GM21619 (cell line): ENCODE measurements at regions not wholly inside any gene's neighbourhood (a gene's known extent, or its start where the extent isn't known, plus 50 kb on each side); places are given as distances from the start of the nearest gene placed in this dataset.

Experiments
- ATAC-seq: cut with Tn5 transposase; IDR thresholded peaks from one replicate; pipeline ENCODE4 v1.9.1; 2021; ENCODE audit not compliant: unreplicated experiment

DNA sequence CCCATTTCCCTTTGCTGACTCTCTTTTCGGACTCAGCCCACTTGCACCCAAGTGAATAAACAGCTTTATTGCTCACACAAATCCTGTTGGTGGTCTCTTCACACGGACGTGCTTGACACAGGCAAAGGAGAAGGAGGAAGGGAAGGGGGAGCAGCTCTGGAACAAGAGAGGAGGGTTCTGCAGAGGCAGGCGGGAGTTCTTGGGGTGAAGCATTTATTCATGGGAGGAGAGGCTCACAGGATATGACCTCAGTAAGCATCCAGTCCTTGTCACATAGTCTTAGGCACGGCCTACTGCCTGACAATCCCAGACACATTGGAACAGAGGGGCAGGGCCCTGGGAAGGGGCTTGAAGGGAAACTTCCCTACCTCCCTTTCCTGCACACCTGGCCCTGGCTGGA is 171.7 kb upstream of the HS6ST1 start:
- ATAC-seq, result no peak

DNA sequence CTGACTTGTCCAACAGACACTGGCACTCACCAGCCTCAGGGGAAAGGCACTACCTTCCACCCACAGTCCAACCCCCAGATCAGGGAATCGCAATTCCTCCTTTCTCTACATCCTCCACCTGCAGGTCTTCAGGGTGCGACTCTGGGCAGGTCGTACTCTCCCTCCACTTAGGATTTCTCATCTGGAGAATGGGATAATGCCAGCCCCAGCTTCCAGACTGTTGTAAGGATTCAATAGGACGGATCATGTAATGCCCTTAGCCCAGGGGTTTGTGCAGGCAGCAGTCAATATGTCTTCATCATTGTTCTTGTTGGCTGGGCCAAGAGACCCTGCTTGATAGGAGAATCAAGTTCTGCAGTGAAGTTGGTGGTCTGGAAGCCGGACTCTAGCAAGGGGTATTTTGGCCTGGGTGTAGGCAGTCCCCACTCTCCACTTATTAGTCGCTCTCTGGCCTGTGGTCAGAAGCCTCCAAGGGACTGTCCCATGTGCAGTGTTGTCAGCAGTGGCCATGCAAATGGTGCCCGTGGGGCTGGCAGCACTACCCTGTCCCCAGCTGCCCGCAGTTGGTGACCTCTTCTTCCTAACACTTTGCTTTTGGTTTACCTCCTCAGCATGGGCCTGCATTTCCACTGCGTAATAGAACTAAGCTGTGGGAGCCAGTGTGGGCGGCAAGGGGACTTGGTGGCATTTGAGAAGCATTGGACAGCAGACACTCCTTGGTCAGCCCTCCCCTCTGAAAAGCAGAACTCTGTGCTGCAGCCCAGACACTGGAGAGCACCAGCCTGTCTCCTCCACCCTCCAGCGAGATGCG is 172.4 kb upstream of the HS6ST1 start:
- no peak for ATAC-seq

DNA sequence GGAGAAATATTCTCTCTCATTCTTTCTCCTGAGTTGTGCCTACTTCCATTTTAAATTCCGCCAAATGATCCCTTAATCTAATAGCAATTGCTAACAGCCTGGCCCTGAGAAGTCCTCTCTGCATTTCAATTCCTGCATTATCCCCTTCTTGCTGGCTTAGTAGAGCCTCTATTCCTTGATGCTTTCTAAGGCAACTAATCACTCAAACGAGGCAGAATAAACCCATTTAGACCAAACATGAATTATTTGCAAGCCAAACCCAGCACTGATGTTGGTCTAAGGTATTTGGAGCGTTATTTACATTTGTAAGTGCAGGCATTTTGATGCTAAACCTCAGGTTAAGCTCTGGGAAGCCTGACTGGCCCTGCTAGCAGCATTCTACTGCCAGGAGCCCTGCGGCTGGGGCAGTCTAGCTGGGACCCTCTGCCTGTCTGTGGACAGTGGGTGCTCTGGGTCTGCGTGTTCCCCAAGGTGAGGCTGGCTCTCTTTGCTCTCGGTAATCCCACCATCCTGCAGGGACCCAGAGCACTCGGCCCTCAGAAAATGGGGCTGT is 173.1 kb upstream of the HS6ST1 start:
- ATAC-seq, result no peak

DNA sequence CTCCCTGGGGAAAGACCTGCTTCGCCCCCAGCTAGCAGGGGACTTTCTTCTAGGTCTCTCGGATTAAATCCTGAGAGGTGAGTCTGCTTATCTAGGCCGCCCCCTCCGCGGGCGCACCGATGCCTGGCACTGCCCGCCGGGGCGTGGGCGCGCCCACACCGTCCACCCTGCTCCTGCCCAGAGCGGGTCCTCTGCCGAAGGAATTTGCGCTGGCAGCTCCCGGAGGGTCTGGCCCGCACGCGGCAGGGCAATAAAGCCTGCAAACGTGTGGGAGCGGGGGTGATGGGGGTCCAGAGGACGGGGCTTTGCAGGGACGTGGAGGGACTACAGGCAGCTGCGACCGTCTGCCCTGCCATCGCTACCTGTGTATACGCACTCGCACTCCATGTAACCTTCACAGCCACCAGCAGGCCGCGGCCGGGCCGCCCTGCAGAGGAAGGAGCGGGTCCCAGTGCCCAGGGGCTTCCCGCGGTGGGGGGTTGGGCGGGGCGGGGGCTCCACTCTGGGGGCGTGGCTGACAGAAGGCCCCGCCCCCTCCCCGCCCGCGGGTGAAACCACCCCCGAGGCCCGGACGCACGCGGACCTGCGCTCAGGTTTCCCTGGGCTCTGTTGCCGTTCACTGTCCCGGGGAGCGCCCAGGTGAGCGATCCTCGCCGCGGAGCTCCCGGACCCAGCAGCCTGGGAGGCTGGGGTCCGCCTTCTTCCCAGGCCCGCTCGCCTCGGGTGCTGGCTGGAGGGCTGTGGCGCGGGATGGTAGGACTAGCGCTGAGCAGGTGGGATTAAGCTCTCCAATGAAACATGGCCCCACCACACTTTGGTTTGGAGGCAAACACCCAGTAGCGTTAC is 174.5 kb upstream of the HS6ST1 start:
- ATAC-seq, result no peak

DNA sequence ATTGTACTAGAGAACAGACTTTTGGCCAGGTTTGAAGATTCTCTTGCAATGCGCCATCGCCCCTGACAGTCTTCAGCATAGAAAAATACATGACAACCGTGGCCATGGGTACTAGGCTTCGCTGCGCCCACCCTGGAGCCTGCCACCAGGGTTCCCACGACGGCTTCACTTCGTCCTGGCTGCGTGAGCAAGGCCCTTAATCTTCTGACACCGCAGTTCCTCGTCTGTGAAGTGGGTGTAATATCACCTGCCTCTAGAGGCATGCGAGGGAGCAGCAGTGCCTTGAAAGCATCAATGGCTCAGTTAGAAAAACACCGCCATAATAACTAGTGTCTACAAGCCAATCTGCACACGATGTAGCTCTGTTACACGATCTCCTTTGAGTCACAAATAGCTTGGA is 175.2 kb upstream of the HS6ST1 start:
- no peak for ATAC-seq

DNA sequence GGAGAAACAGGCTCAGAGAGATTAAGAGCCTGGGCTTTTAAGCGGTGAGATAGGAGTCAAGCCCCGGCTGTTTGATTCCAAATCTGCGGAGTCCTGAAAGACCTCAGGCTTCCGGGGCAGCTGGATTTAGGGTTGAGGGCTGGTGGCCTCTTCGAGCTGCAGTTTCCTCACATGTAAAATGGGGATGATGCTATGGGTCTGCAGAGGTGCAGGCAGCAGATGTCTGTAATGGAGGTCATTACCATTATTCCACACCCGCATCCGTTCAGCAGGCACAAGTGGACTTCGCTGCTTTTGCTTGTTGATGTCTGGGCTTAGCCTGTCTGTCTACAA is 175.6 kb upstream of the HS6ST1 start:
- ATAC-seq, result no peak

DNA sequence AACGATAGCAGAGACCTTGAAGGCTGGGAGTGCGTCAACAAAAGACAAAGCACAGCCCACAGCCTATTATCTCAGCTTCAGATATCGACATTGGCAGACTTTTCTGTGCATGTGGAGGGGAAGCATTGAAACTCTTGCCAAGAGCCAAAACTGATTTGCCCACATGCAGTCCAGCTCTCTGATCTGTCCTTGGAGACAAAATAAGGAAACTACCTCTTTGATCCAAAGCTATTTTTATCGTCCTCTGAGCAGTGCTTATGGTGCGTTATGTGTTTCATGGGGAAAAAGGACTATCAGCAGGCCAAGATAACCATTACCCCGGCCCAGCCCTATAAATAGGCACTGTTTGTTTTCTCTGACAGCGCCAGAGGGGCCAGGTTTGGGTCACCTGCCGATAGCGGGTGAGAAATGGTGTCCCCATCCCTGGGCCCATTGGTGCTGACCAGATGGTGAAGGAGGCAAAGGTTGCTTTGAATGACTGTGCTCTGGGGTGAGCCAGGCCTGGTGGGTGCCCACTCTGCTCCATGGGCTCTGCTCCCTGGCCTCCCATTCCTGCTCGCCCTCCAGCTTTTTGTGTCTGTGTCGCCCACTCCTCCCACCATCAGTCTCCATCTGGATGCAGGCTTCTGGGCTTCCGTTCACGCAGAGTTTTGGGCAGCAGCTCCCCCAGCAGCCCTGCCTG is 176.1 kb upstream of the HS6ST1 start:
- ATAC-seq, result no peak

DNA sequence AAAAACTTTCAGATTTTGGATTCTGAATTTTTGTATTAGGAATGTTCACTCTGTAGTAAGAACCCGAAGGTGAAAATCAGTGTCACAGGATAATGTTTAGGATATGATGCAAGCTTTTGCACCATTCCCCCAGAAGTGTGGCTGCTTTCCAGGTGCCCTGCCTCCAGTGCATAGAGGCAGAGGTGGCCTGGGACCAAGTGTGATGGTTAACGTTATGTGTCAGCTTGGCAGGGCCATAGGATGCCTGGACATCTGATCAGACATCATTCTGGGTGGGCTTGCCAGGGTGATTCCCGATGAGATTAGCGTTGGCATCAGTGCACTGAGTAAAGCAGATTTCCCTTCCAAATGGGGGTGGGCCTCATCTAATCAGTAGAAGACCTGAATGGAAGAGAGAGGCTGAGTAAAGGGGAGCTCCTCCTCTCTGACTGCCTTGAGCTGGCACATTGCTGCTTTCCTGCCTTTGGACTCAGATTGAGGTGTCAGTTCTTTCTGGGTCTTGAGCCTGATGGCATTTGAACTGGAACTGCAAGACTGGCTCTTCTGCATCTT is 177.4 kb upstream of the HS6ST1 start:
- no peak for ATAC-seq

DNA sequence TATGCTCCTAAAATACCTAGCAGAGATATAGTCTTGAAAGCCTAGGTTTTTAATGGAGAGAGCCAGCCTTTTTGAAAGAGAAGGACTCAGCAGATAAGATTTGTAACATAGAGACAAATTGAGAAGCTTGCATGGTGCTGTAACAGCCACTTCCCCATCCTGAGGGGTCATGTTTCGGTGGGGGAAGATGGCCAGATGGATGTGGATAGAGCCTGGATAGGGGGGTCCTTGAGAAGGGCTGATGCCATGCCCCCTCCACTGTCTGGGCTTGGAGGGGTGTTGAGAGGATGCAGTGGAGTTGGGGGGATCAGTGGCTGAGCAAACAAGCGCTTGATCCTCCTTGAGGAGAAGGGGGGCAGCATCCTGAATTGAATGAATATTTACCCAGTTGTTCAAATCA is 178.0 kb upstream of the HS6ST1 start:
- no peak for ATAC-seq

DNA sequence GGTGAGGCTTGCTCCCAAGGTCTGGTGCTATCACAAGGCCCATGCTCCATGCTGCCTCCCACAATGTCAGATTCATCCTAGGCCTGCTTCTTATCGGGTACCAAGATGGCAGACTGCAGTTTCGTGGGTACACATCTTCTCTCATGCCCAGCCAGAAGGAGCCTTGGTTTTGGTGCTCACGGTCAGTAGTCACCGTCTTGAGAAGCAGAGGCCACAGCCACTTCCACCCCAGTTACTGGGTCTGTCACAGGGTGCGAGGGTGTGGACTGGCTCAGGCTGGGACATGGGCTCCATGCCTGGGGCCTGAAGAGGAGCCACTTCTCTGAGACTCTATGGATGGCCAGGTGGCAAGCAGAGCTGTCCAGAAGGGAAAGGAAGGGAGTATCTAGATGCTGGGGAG is 178.8 kb upstream of the HS6ST1 start:
- no peak for ATAC-seq

DNA sequence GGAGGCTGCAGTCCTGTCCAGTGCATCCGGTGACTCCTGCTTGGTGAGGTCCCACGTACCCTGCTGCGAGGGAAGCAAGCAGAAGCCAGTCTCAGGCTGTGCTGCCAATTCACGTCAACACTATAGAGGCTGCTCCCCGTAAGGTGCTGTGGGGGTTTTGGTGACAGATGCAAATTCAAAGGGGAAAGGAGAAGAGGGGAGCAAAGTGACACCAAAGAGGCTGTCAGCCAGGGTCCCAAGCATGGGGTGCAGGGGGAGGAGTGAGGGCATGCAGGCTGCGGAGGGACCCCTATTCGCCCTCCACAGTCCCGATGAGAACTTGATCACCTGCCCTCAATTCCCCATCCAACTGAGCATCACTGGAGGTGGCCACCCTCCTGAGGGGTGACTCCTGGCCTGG is 179.4 kb upstream of the HS6ST1 start:
- no peak for ATAC-seq

DNA sequence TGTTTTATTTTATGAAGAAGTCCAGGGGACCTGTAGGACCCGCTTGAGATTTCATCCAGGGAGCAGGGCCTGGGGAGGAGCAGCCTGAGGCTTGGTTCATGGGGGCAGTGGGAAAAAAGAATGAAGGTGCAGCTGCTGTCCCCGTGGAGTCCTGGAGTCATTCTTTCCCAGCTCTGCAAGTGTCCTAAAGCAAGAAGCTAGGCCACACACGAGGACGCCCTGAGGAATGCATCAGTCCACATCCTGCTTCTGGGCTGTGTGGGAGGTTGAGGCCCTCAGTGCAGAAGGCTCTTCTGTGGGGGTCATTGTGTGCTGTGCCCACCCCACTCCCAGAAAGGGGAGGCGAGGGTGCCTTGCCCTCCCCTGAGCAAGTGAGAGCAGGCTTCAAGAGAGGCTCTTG is 179.9 kb upstream of the HS6ST1 start:
- no peak for ATAC-seq

DNA sequence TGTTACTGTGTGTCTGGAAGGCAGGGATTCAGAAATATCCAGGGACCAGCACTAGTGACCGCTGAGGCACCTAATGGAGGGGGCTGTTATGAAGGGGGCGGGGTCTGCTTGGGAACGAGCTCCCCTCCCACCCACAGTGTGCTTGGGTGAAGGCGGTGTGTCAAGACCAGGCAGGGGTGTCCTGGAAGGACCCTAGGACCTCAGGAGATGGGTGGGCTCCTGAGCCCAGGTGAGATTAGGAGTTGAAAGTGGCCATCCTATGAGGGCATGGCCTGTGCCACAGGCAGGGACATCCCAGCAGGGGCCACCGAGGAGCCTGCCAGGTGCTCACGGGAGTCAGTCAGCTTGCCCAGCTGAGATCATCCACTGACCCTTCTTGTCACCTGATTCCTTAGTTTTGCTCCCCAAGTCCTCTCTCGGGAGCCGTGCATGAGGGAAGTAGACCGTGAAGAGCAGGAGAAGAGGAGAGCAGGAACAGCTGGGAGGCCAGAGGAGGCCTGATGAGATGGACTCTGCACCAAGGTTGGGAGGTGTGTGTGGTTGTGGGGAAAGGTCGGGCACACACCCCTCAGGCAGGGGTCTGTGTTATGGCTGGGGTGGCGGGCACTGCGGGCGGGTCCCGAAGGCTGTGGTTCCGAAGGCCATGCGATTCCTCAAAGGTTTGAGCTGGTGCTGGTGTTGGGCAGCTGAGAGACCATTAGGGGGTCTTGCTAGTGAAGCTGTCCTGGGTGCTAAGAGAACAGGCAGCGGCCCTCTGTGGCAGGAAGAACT is 180.9 kb upstream of the HS6ST1 start:
- ATAC-seq, result no peak

DNA sequence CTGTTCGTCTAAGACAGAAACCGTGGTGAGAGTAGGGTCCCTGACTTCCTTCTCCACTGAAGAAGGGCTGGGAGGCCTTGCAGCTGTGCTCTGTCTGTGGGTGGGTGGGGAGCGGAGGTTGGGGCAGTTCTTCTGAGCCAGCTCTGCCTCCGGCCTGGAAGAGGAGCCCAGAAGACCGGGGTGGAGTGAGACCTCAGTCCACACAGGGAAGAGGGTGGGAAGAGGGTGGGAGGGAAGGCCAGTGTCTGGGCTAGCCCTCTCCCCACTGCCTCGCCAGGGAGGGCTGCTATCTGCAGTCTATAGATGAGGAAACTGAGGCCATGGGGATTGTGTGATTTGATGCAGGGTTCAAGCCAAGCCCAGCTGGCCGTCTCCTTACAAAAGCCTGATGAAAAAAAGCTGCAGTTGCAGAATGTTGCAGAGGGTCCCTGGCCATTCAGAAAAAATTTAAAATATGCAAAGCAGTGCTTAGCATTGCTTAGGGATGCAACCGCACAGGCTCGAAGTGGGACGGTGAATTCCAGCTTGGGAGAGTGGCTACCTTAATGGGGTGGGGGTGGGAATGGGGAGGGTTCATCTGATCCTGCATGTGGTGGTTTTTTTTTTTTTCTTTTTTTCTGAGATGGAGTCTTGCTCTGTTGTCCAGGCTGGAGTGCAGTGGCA is 181.6 kb upstream of the HS6ST1 start:
- no peak for ATAC-seq

DNA sequence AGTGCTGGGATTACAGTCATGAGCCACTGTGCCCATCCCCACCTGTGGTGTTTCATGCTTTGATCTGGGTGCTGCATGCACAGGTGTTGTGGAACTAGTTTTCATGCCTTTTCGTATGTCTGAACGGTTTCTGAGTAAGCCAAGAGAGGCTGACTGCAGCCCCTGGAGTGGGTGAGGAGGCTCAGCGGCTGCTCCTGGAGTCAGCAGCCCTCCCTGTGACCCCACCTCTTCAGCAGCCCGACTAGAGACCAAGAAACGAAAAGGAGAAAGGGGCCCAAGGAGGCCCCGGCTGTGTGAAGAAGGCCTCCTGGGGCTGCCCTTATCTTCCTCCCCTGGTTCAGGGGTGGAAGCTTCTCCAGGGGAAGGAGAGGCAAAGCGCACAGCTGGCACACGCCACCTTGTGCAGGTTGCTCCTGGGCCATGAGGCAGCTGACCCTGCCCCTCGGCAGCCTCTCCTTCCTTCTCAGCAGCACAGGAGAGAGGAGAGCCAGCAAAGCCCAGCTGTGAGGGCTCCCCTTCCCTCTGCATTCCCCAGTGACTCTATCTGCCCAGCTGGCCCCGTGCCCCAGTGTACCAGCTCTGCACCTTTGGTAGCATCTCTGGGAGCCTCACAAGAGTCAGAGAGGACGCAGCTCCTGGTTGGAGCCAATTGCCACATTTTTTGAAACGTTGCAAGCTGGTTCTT is 182.5 kb upstream of the HS6ST1 start:
- ATAC-seq, result no peak

DNA sequence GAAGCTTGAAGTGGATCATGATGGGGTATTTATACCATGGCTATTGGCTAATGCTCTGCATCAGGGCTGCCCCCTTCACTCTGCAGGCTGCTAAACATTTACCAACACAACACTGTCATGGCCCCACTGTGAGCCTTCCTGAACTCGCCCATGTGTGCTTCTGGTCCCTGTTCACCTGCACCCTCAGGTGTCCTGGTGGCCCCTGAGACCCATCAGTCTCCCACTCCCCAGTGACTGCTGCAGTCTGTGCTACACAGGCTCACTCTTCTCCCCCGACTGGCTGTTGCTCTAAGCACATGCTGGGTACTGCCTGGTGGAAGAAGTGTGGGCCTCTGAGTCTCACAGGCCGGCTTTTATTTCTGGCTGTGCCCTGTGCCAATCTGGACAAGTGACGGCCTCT is 183.0 kb upstream of the HS6ST1 start:
- no peak for ATAC-seq

DNA sequence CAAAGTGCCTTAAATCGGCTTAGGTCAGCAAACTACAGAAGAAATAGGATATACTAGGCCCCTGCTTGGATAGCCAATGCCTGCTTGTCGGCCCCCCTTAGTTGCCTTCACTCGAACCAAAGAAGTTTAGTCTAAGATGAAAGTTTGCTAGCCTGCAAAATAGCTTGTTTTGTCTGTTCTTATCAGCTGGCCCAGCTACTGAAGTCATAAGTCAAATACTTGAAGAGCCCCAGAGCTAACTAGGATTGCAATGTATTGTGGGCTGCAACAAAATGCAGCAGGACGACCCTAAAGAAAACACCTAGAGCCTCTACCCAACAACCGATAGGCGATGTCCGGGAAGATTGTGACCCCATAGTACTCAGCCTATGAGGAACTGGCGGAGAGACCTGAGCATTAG is 183.5 kb upstream of the HS6ST1 start:
- no peak for ATAC-seq

DNA sequence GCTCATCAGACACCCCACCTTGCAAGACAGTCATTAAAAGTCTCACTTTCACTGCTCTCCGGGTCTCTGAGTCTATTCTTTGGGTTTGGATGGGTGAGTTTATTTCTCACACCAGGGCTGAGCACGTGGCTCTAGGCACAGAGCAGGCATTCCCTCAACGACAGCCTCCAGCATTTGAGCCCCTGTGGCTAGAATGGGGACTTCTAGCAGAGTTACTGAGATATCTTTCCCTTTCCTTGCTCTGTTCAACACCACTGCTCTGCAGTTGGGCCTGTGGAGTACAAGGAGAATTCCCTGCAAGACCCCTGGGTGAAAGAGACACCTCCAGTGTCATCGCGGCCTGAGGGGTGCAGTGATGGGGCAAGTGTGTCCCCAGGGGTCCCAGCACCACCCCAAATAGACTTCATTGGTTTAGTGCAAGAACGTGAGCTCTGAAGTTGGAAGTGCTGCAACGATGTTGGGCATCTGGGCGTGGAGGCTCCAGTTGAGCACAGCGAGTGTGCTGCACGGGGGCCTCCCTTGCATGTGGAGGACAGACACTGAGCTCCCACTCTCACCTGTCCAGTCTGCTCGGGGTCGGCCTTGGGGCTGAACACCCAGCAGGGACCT is 184.1 kb upstream of the HS6ST1 start:
- ATAC-seq, result no peak
